ENCODE measurements at regions not wholly inside any gene's neighbourhood (a gene's known extent, or its start where the extent isn't known, plus 50 kb on each side); places are given as distances from the start of the nearest gene placed in this dataset.

DNA sequence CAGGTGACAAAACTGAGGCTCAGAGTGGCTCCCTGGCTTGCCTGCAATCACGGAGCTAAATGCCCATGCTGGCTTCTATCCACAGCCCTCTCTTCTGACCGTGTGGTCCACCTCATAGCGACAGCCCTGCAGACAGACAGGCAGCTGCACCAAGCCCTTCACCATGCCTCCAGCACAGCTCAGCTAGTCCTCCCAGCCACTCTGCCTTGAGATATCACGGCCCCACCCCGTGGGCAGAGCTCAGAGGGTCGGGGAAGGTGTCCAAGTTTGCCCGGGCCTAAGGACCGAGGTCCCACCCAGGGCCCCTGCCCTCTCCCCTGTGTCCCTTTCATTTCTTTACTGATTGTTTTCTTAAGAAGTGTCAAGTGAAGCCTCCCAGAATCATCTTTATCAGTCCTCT is 128.2 kb upstream of the GLI2 start:
- Histone ChIP-seq H3K9ac (ENCODE audit: low read length in 5 of 5) (no peak overlapping the region), H3K9me3 (ENCODE audit: control insufficient read depth in 5 of 5, low read length in 5 of 5) (no peaks in the 10 kb centered on the region), H3K27me3 (ENCODE audit: control insufficient read depth in 5 of 5, insufficient read depth in 4 of 5, low read length in 5 of 5) (no peaks in the 10 kb centered on the region), H3K4me3 (ENCODE audit: low read depth in 1 of 5, low read length in 5 of 5) (no peak overlapping the region), H3K4me1 (ENCODE audit: control insufficient read depth in 5 of 5, insufficient read depth in 5 of 5, low read length in 5 of 5) (peaks cover 0 to 56% (median 29%) of the 10 kb centered on the region in 5 donors), H3K27ac (ENCODE audit: low read depth, low read length) (no peak overlapping the region), H3K36me3 (ENCODE audit: control insufficient read depth in 5 of 5, insufficient read depth in 5 of 5, low read length in 5 of 5) (no peaks in the 10 kb centered on the region)

DNA sequence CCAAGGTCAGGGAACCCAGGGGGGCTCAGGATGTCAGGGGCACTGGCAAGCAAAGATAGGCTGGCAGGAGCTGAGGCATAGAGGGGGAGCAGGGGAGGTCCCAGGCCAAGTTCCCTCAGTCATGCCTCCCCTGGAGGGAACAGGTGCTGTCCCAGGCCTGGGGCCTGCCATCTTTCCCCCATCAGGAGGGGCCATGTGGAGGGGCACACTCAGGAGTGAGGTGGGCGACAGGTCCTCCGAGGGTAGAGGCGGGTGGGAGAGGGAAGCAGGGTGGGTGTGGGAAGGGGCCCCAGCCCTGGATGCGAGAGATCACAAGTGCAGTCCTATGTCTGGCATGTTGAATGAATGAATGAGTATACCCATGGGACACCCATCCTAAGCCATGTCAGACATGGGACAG is 127.7 kb upstream of the GLI2 start:
- H3K4me3 ChIP-seq (ENCODE audit: low read depth in 1 of 5, low read length in 5 of 5), result no peak overlapping the region
- no peak overlapping the region for H3K9ac ChIP-seq (ENCODE audit: low read length in 5 of 5)
- H3K36me3 ChIP-seq (ENCODE audit: control insufficient read depth in 5 of 5, insufficient read depth in 5 of 5, low read length in 5 of 5), result no peaks in the 10 kb centered on the region
- H3K4me1 ChIP-seq (ENCODE audit: control insufficient read depth in 5 of 5, insufficient read depth in 5 of 5, low read length in 5 of 5), result peaks cover 0 to 55% (median 27%) of the 10 kb centered on the region in 5 donors
- no peak overlapping the region for H3K27ac ChIP-seq (ENCODE audit: low read depth, low read length)
- H3K27me3 ChIP-seq (ENCODE audit: control insufficient read depth in 5 of 5, insufficient read depth in 4 of 5, low read length in 5 of 5), result no peaks in the 10 kb centered on the region
- no peaks in the 10 kb centered on the region for H3K9me3 ChIP-seq (ENCODE audit: control insufficient read depth in 5 of 5, low read length in 5 of 5)

- no peak overlapping the region for H3K27ac ChIP-seq (ENCODE audit: low read depth, low read length)
- H3K4me3 ChIP-seq (ENCODE audit: low read depth in 1 of 5, low read length in 5 of 5), result no peak overlapping the region
- H3K9me3 ChIP-seq (ENCODE audit: control insufficient read depth in 5 of 5, low read length in 5 of 5), result no peaks in the 10 kb centered on the region
- H3K4me1 ChIP-seq (ENCODE audit: control insufficient read depth in 5 of 5, insufficient read depth in 5 of 5, low read length in 5 of 5), result peaks cover 0 to 51% (median 30%) of the 10 kb centered on the region in 5 donors
- no peaks in the 10 kb centered on the region for H3K36me3 ChIP-seq (ENCODE audit: control insufficient read depth in 5 of 5, insufficient read depth in 5 of 5, low read length in 5 of 5)
- peaks cover 0 to 4% (median 0%) of the 10 kb centered on the region in 5 donors for H3K27me3 ChIP-seq (ENCODE audit: control insufficient read depth in 5 of 5, insufficient read depth in 4 of 5, low read length in 5 of 5)
- H3K9ac ChIP-seq (ENCODE audit: low read length in 5 of 5), result no peak overlapping the region
Observed at GRCh38 chr2:120609826-120610395, 125.8 kb upstream of the GLI2 start.

DNA sequence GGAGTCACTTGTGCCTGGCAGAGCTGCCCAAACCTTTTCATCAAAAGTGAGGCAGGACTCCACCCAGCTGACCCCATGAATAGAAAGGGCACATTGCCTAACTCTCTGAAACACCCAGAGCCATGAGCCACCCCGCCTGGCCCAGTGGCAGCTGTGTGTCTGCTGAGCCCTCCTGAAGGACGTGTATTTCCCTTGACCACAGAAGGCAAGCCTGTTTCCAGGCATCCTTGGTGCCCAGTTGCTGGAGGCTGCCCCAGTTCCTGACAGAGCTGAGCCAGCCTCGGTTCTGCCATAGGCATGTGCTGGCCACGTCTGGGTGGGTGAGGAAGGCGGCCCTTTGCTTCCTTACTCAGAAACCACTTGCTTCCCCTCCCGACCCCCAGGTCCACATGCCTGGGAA is 124.7 kb upstream of the GLI2 start:
- peaks cover 0 to 4% (median 0%) of the 10 kb centered on the region in 5 donors for H3K27me3 ChIP-seq (ENCODE audit: control insufficient read depth in 5 of 5, insufficient read depth in 4 of 5, low read length in 5 of 5)
- no peaks in the 10 kb centered on the region for H3K9me3 ChIP-seq (ENCODE audit: control insufficient read depth in 5 of 5, low read length in 5 of 5)
- H3K4me3 ChIP-seq (ENCODE audit: low read depth in 1 of 5, low read length in 5 of 5), result no peak overlapping the region
- no peak overlapping the region for H3K9ac ChIP-seq (ENCODE audit: low read length in 5 of 5)
- no peaks in the 10 kb centered on the region for H3K36me3 ChIP-seq (ENCODE audit: control insufficient read depth in 5 of 5, insufficient read depth in 5 of 5, low read length in 5 of 5)
- no peak overlapping the region for H3K27ac ChIP-seq (ENCODE audit: low read depth, low read length)
- H3K4me1 ChIP-seq (ENCODE audit: control insufficient read depth in 5 of 5, insufficient read depth in 5 of 5, low read length in 5 of 5), result peaks cover 0 to 42% (median 30%) of the 10 kb centered on the region in 5 donors

DNA sequence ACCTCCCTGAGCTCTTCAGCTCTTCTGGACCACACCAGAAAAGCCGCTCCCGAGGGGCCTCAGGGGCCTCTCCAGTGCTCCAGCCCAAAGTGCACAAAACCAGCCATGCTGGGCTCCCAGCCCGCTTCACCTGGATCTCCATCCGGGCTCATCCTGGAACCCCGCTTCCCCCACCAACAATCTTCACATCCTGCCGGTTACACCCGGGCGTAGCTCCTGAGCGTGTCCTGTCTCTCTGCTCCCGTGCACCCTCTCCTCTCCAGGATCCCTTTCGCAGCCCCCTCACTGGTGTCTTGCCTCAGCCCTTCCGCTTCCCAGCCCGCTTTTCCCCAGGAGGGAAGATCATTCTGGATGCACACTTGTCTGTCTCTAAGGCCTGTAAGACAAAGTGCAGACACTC is 123.7 kb upstream of the GLI2 start:
- Histone ChIP-seq H3K36me3 (ENCODE audit: control insufficient read depth in 5 of 5, insufficient read depth in 5 of 5, low read length in 5 of 5) (no peaks in the 10 kb centered on the region), H3K27ac (ENCODE audit: low read depth, low read length) (no peak overlapping the region), H3K4me1 (ENCODE audit: control insufficient read depth in 5 of 5, insufficient read depth in 5 of 5, low read length in 5 of 5) (peaks cover 0 to 35% (median 29%) of the 10 kb centered on the region in 5 donors), H3K4me3 (ENCODE audit: low read depth in 1 of 5, low read length in 5 of 5) (no peak overlapping the region), H3K9me3 (ENCODE audit: control insufficient read depth in 5 of 5, low read length in 5 of 5) (no peaks in the 10 kb centered on the region), H3K9ac (ENCODE audit: low read length in 5 of 5) (no peak overlapping the region), H3K27me3 (ENCODE audit: control insufficient read depth in 5 of 5, insufficient read depth in 4 of 5, low read length in 5 of 5) (peaks cover 0 to 4% (median 0%) of the 10 kb centered on the region in 5 donors)

GRCh38 chr2:120612471-120612870 is 123.2 kb upstream of the GLI2 start:
- H3K36me3 ChIP-seq (ENCODE audit: control insufficient read depth in 5 of 5, insufficient read depth in 5 of 5, low read length in 5 of 5), result no peaks in the 10 kb centered on the region
- H3K27me3 ChIP-seq (ENCODE audit: control insufficient read depth in 5 of 5, insufficient read depth in 4 of 5, low read length in 5 of 5), result peaks cover 0 to 4% (median 0%) of the 10 kb centered on the region in 5 donors
- peaks cover 0 to 37% (median 29%) of the 10 kb centered on the region in 5 donors for H3K4me1 ChIP-seq (ENCODE audit: control insufficient read depth in 5 of 5, insufficient read depth in 5 of 5, low read length in 5 of 5)
- H3K9me3 ChIP-seq (ENCODE audit: control insufficient read depth in 5 of 5, low read length in 5 of 5), result no peaks in the 10 kb centered on the region
- no peak overlapping the region for H3K4me3 ChIP-seq (ENCODE audit: low read depth in 1 of 5, low read length in 5 of 5)
- no peak overlapping the region for H3K27ac ChIP-seq (ENCODE audit: low read depth, low read length)
- H3K9ac ChIP-seq (ENCODE audit: low read length in 5 of 5), result no peak overlapping the region

GRCh38 chr2:120612931-120613330 is 122.7 kb upstream of the GLI2 start:
- peaks cover 0 to 39% (median 31%) of the 10 kb centered on the region in 5 donors for H3K4me1 ChIP-seq (ENCODE audit: control insufficient read depth in 5 of 5, insufficient read depth in 5 of 5, low read length in 5 of 5)
- no peaks in the 10 kb centered on the region for H3K9me3 ChIP-seq (ENCODE audit: control insufficient read depth in 5 of 5, low read length in 5 of 5)
- H3K36me3 ChIP-seq (ENCODE audit: control insufficient read depth in 5 of 5, insufficient read depth in 5 of 5, low read length in 5 of 5), result no peaks in the 10 kb centered on the region
- H3K27me3 ChIP-seq (ENCODE audit: control insufficient read depth in 5 of 5, insufficient read depth in 4 of 5, low read length in 5 of 5), result peaks cover 0 to 4% (median 0%) of the 10 kb centered on the region in 5 donors
- H3K9ac ChIP-seq (ENCODE audit: low read length in 5 of 5), result no peak overlapping the region
- H3K27ac ChIP-seq (ENCODE audit: low read depth, low read length), result no peak overlapping the region
- no peak overlapping the region for H3K4me3 ChIP-seq (ENCODE audit: low read depth in 1 of 5, low read length in 5 of 5)

GRCh38 chr2:120613742-120614571 is 121.7 kb upstream of the GLI2 start:
- Histone ChIP-seq H3K27me3 (ENCODE audit: control insufficient read depth in 5 of 5, insufficient read depth in 4 of 5, low read length in 5 of 5) (peaks cover 0 to 4% (median 0%) of the 10 kb centered on the region in 5 donors), H3K4me3 (ENCODE audit: low read depth in 1 of 5, low read length in 5 of 5) (no peak overlapping the region), H3K4me1 (ENCODE audit: control insufficient read depth in 5 of 5, insufficient read depth in 5 of 5, low read length in 5 of 5) (peaks cover 0 to 39% (median 31%) of the 10 kb centered on the region in 5 donors), H3K9ac (ENCODE audit: low read length in 5 of 5) (no peak overlapping the region), H3K9me3 (ENCODE audit: control insufficient read depth in 5 of 5, low read length in 5 of 5) (no peaks in the 10 kb centered on the region), H3K36me3 (ENCODE audit: control insufficient read depth in 5 of 5, insufficient read depth in 5 of 5, low read length in 5 of 5) (no peaks in the 10 kb centered on the region), H3K27ac (ENCODE audit: low read depth, low read length) (no peak overlapping the region)

- Histone ChIP-seq H3K27ac (ENCODE audit: low read depth, low read length) (no peak overlapping the region), H3K36me3 (ENCODE audit: control insufficient read depth in 5 of 5, insufficient read depth in 5 of 5, low read length in 5 of 5) (no peaks in the 10 kb centered on the region), H3K9me3 (ENCODE audit: control insufficient read depth in 5 of 5, low read length in 5 of 5) (no peaks in the 10 kb centered on the region), H3K9ac (ENCODE audit: low read length in 5 of 5) (no peak overlapping the region), H3K4me1 (ENCODE audit: control insufficient read depth in 5 of 5, insufficient read depth in 5 of 5, low read length in 5 of 5) (peaks cover 0 to 38% (median 26%) of the 10 kb centered on the region in 5 donors), H3K4me3 (ENCODE audit: low read depth in 1 of 5, low read length in 5 of 5) (no peak overlapping the region), H3K27me3 (ENCODE audit: control insufficient read depth in 5 of 5, insufficient read depth in 4 of 5, low read length in 5 of 5) (peaks cover 0 to 4% (median 0%) of the 10 kb centered on the region in 5 donors)
Observed at GRCh38 chr2:120614901-120615300, 120.8 kb upstream of the GLI2 start.

- Histone ChIP-seq H3K36me3 (ENCODE audit: control insufficient read depth in 5 of 5, insufficient read depth in 5 of 5, low read length in 5 of 5) (no peaks in the 10 kb centered on the region), H3K9me3 (ENCODE audit: control insufficient read depth in 5 of 5, low read length in 5 of 5) (no peaks in the 10 kb centered on the region), H3K4me3 (ENCODE audit: low read depth in 1 of 5, low read length in 5 of 5) (no peak overlapping the region), H3K27ac (ENCODE audit: low read depth, low read length) (no peak overlapping the region), H3K27me3 (ENCODE audit: control insufficient read depth in 5 of 5, insufficient read depth in 4 of 5, low read length in 5 of 5) (peaks cover 0 to 4% (median 0%) of the 10 kb centered on the region in 5 donors), H3K4me1 (ENCODE audit: control insufficient read depth in 5 of 5, insufficient read depth in 5 of 5, low read length in 5 of 5) (peaks cover 0 to 30% (median 20%) of the 10 kb centered on the region in 5 donors), H3K9ac (ENCODE audit: low read length in 5 of 5) (no peak overlapping the region)
Observed at GRCh38 chr2:120616261-120616660, 119.4 kb upstream of the GLI2 start.

All from subcutaneous abdominal adipose tissue (tissue), 5 donors.